PFSK-1 (cell line): ENCODE measurements at regions not wholly inside any gene's neighbourhood (a gene's known extent, or its start where the extent isn't known, plus 50 kb on each side); places are given as distances from the start of the nearest gene placed in this dataset.

Experiments used
- POLR2AphosphoS5 ChIP-seq: IDR thresholded peaks from 2 replicates; pipeline ENCODE4 v1.6.1; 2012; ENCODE audit warnings: low read depth, mild to moderate bottlenecking, control low read depth, low read length, moderate library complexity
- REST ChIP-seq, 2 experiments: IDR thresholded peaks; 2 replicates each; pipeline versions ENCODE4 v1.6.1 to v1.8.0; 2011 to 2012; ENCODE audit warnings: low read depth in 2 of 2, low read length in 2 of 2, control low read depth in 1 of 2, inconsistent platforms in 1 of 2, mild to moderate bottlenecking in 1 of 2, moderate library complexity in 1 of 2; ENCODE audit not compliant: insufficient read depth in 1 of 2
- SIN3A ChIP-seq: IDR thresholded peaks from 2 replicates; pipeline ENCODE4 v1.6.1; 2012; ENCODE audit warnings: mild to moderate bottlenecking, low read length, moderate library complexity, borderline replicate concordance; ENCODE audit not compliant: insufficient read depth
- TAF1 ChIP-seq: IDR thresholded peaks from 2 replicates; pipeline ENCODE4 v1.6.1; 2012; ENCODE audit warnings: low read length, control low read depth, borderline replicate concordance; ENCODE audit not compliant: insufficient read depth

DNA sequence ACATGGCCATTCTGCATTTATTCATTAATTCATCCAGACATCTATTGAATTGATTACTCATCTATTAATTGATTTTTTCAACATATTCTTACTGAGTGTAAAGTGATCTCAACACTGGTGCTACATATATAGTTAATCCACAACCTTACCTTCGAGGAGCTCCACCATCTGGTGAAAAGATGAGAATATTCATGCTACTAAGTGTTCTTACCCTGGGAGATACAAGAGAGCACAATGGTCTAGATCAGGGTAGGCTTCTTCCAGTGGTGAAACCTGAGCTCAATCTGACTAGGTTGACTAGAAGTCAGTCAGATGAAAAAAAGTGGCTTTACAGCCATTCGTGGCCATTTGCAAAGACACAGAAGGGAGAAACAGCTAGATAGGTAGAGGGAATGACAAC lies 507.4 kb downstream of the ANKRD7 start:
- TF ChIP-seq POLR2AphosphoS5 (no peak), REST (IDR thresholded peaks at IDR 0.05; ENCODE audit: insufficient read depth in 1 of 2, low read depth in 2 of 2, low read length in 2 of 2) (no peak), SIN3A (no peak), TAF1 (no peak)
